CD4-positive, alpha-beta T cell treated with Interleukin-4 for 4 hours (primary cell): ENCODE measurements at regions not wholly inside any gene's neighbourhood (a gene's known extent, or its start where the extent isn't known, plus 50 kb on each side); places are given as distances from the start of the nearest gene placed in this dataset.

ENCODE experiments used
- DNase-seq: peaks from one replicate; pipeline ENCODE4 v3.0.0-alpha.2; 2020

GRCh38 chr20:12305188-12305950 is 387.7 kb downstream of the BTBD3 start:
- no peak for DNase-seq

GRCh38 chr20:12306107-12306506 is 388.4 kb downstream of the BTBD3 start:
- DNase-seq: no peak

- no peak for DNase-seq
Observed at GRCh38 chr20:12311094-12311865, 393.6 kb downstream of the BTBD3 start.

- no peak for DNase-seq
Observed at GRCh38 chr20:12315652-12316051, 398.0 kb downstream of the BTBD3 start.

GRCh38 chr20:12316794-12317193 is 399.1 kb downstream of the BTBD3 start:
- DNase-seq: no peak

GRCh38 chr20:12317433-12317832 is 399.7 kb downstream of the BTBD3 start:
- no peak for DNase-seq

GRCh38 chr20:12318043-12318442 is 400.4 kb downstream of the BTBD3 start:
- no peak for DNase-seq

- DNase-seq: no peak
Observed at GRCh38 chr20:12321736-12322135, 404.0 kb downstream of the BTBD3 start.

- DNase-seq: no peak
Observed at GRCh38 chr20:12327205-12327604, 409.5 kb downstream of the BTBD3 start.

- no peak for DNase-seq
Observed at GRCh38 chr20:12331236-12331635, 413.5 kb downstream of the BTBD3 start.

- DNase-seq: no peak
Observed at GRCh38 chr20:12337601-12338000, 419.9 kb downstream of the BTBD3 start.

GRCh38 chr20:12345978-12346377 is 428.3 kb downstream of the BTBD3 start:
- DNase-seq: no peak

- no peak for DNase-seq
Observed at GRCh38 chr20:12353842-12354241, 436.1 kb downstream of the BTBD3 start.

GRCh38 chr20:12354725-12355124 is 437.0 kb downstream of the BTBD3 start:
- no peak for DNase-seq

GRCh38 chr20:12355185-12355584 is 437.5 kb downstream of the BTBD3 start:
- no peak for DNase-seq

- DNase-seq: no peak
Observed at GRCh38 chr20:12358006-12358654, 440.4 kb downstream of the BTBD3 start.

GRCh38 chr20:12358655-12359009 is 440.9 kb downstream of the BTBD3 start:
- no peak for DNase-seq

- DNase-seq: no peak
Observed at GRCh38 chr20:12371990-12372389, 454.3 kb downstream of the BTBD3 start.

GRCh38 chr20:12372557-12372956 is 454.9 kb downstream of the BTBD3 start:
- no peak for DNase-seq

- no peak for DNase-seq
Observed at GRCh38 chr20:12375967-12376366, 458.3 kb downstream of the BTBD3 start.

GRCh38 chr20:12383821-12384220 is 466.1 kb downstream of the BTBD3 start:
- DNase-seq: no peak

- no peak for DNase-seq
Observed at GRCh38 chr20:12386821-12387220, 469.1 kb downstream of the BTBD3 start.

- DNase-seq: no peak
Observed at GRCh38 chr20:12391099-12391498, 473.4 kb downstream of the BTBD3 start.

- DNase-seq: no peak
Observed at GRCh38 chr20:12394786-12395185, 477.1 kb downstream of the BTBD3 start.
